HEK293 (cell line): ENCODE measurements at regions not wholly inside any gene's neighbourhood (a gene's known extent, or its start where the extent isn't known, plus 50 kb on each side); places are given as distances from the start of the nearest gene placed in this dataset.

Experiments used
- CTCF ChIA-PET: fragments of 350-600 bp; formaldehyde crosslinking; extraction: SDS; loops from one replicate; lab custom pipeline; 2021; ENCODE audit warnings: antibody characterized with exemption; lab: Yijun Ruan, JAX
- POLR2A ChIA-PET: fragments of 300-600 bp; formaldehyde crosslinking; extraction: SDS; loops from one replicate; lab custom pipeline; 2020; ENCODE audit warnings: antibody characterized with exemption, inconsistent platforms; lab: Yijun Ruan, JAX
- H3K27ac ChIP-seq: fragments of 200-500 bp; sonication (Bioruptor generic); 2 replicates; pipeline ENCODE4 v1.5.1; 2014; ENCODE audit warnings: low read depth, low read length, control low read depth, inconsistent platforms; ENCODE audit errors: extremely low read depth
- H3K36me3 ChIP-seq, 2 experiments: fragments of 200-500 bp in 1 of 2; sonication (Bioruptor generic) in 1 of 2; 1 replicate in 1 of 2; 2 replicates in 1 of 2; pipeline ENCODE4 v1.5.1; 2014 to 2017; ENCODE audit warnings: inconsistent platforms in 2 of 2, low read length in 2 of 2; ENCODE audit not compliant: control insufficient read depth in 2 of 2, insufficient read depth in 1 of 2
- H3K4me1 ChIP-seq: fragments of 200-500 bp; sonication (Bioruptor generic); 2 replicates; pipeline ENCODE4 v1.5.1; 2014; ENCODE audit warnings: mild to moderate bottlenecking, low read length, inconsistent platforms; ENCODE audit not compliant: control insufficient read depth, insufficient read depth
- H3K4me3 ChIP-seq: 2 replicates; pipeline ENCODE4 v1.5.1; 2011; ENCODE audit warnings: low read depth, mild to moderate bottlenecking, control low read depth, low read length, moderate library complexity
- H3K9me3 ChIP-seq: fragments of 200-500 bp; sonication (Bioruptor generic); 2 replicates; pipeline ENCODE4 v1.5.1; 2014; ENCODE audit warnings: low read depth, low read length, inconsistent platforms; ENCODE audit not compliant: control insufficient read depth, insufficient read depth
- GFI1B ChIP-seq: fragments of 450-650 bp; formaldehyde crosslinking; IDR thresholded peaks from 2 replicates; pipeline ENCODE4 v1.5.1; 2016; ENCODE audit warnings: missing biosample characterization, missing genetic modification characterization
- KLF10 ChIP-seq: fragments of 450-650 bp; IDR thresholded peaks from 2 replicates; pipeline ENCODE4 v1.5.1; 2018; ENCODE audit warnings: missing biosample characterization, mild to moderate bottlenecking, missing genetic modification characterization
- PRDM4 ChIP-seq: fragments of 450-650 bp; formaldehyde crosslinking; IDR thresholded peaks from 2 replicates; pipeline ENCODE4 v1.5.1; 2017; ENCODE audit warnings: missing biosample characterization, missing genetic modification characterization
- REST ChIP-seq: fragments of 450-650 bp; formaldehyde crosslinking; IDR thresholded peaks from 2 replicates; pipeline ENCODE4 v1.5.1; 2016; ENCODE audit warnings: missing biosample characterization, missing genetic modification characterization
- ZBTB48 ChIP-seq: fragments of 450-650 bp; formaldehyde crosslinking; IDR thresholded peaks from 2 replicates; pipeline ENCODE4 v1.5.1; 2016; ENCODE audit warnings: missing biosample characterization, missing genetic modification characterization
- ZBTB8A ChIP-seq: fragments of 450-650 bp; formaldehyde crosslinking; IDR thresholded peaks from 2 replicates; pipeline ENCODE4 v1.5.1; 2016; ENCODE audit warnings: missing biosample characterization, missing genetic modification characterization
- ZNF146 ChIP-seq: fragments of 450-650 bp; formaldehyde crosslinking; IDR thresholded peaks from 2 replicates; pipeline ENCODE4 v1.5.1; 2016; ENCODE audit warnings: missing biosample characterization, missing genetic modification characterization
- ZNF19 ChIP-seq: fragments of 450-650 bp; formaldehyde crosslinking; IDR thresholded peaks from 2 replicates; pipeline ENCODE4; 2016; ENCODE audit warnings: missing biosample characterization, missing genetic modification characterization, low read depth
- ZNF311 ChIP-seq: fragments of 450-650 bp; formaldehyde crosslinking; IDR thresholded peaks from 2 replicates; pipeline ENCODE4 v1.5.1; 2017; ENCODE audit warnings: missing biosample characterization, missing genetic modification characterization, borderline replicate concordance
- ZNF514 ChIP-seq: fragments of 450-650 bp; formaldehyde crosslinking; IDR thresholded peaks from 2 replicates; pipeline ENCODE4 v1.5.1; 2016; ENCODE audit warnings: missing biosample characterization, missing genetic modification characterization
- ZNF624 ChIP-seq: fragments of 450-650 bp; formaldehyde crosslinking; IDR thresholded peaks from 2 replicates; pipeline ENCODE4 v1.5.1; 2017; ENCODE audit warnings: missing biosample characterization, missing genetic modification characterization
- TF ChIP-seq, protein P1 (sequence below): fragments of 450-650 bp; formaldehyde crosslinking; IDR thresholded peaks from 2 replicates; pipeline ENCODE4 v1.5.1; 2016; ENCODE audit warnings: missing biosample characterization, missing genetic modification characterization
- TF ChIP-seq, protein P2 (sequence below): fragments of 450-650 bp; formaldehyde crosslinking; IDR thresholded peaks from 2 replicates; pipeline ENCODE4 v1.5.1; 2016; ENCODE audit warnings: missing biosample characterization, missing genetic modification characterization, borderline replicate concordance

GRCh38 chr5:174801798-174802197, 77.4 kb downstream of the MSX2 start:
- no peaks in the 10 kb centered on the region for H3K36me3 ChIP-seq
- CTCF ChIA-PET = interaction anchor here (0.6 kb wide), 1 partner anchor 8 kb away, joined by 4 read pairs; no protein-coding TSS in a partner anchor
- TF ChIP-seq GFI1B (tag by site-specific recombination) (no peak), ZNF146 (tag by site-specific recombination) (no peak), ZNF624 (tag by site-specific recombination) (no peak), KLF10 (no peak), PRDM4 (no peak), ZBTB48 (tag by site-specific recombination) (no peak), ZNF514 (tag by site-specific recombination) (no peak), ZBTB8A (tag by site-specific recombination) (no peak), ZNF311 (no peak), REST (tag by site-specific recombination) (no peak), ZNF19 (tag by site-specific recombination) (no peak)
- TF ChIP-seq, protein P1, sequence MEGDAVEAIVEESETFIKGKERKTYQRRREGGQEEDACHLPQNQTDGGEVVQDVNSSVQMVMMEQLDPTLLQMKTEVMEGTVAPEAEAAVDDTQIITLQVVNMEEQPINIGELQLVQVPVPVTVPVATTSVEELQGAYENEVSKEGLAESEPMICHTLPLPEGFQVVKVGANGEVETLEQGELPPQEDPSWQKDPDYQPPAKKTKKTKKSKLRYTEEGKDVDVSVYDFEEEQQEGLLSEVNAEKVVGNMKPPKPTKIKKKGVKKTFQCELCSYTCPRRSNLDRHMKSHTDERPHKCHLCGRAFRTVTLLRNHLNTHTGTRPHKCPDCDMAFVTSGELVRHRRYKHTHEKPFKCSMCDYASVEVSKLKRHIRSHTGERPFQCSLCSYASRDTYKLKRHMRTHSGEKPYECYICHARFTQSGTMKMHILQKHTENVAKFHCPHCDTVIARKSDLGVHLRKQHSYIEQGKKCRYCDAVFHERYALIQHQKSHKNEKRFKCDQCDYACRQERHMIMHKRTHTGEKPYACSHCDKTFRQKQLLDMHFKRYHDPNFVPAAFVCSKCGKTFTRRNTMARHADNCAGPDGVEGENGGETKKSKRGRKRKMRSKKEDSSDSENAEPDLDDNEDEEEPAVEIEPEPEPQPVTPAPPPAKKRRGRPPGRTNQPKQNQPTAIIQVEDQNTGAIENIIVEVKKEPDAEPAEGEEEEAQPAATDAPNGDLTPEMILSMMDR = no peak
- TF ChIP-seq, protein P2, sequence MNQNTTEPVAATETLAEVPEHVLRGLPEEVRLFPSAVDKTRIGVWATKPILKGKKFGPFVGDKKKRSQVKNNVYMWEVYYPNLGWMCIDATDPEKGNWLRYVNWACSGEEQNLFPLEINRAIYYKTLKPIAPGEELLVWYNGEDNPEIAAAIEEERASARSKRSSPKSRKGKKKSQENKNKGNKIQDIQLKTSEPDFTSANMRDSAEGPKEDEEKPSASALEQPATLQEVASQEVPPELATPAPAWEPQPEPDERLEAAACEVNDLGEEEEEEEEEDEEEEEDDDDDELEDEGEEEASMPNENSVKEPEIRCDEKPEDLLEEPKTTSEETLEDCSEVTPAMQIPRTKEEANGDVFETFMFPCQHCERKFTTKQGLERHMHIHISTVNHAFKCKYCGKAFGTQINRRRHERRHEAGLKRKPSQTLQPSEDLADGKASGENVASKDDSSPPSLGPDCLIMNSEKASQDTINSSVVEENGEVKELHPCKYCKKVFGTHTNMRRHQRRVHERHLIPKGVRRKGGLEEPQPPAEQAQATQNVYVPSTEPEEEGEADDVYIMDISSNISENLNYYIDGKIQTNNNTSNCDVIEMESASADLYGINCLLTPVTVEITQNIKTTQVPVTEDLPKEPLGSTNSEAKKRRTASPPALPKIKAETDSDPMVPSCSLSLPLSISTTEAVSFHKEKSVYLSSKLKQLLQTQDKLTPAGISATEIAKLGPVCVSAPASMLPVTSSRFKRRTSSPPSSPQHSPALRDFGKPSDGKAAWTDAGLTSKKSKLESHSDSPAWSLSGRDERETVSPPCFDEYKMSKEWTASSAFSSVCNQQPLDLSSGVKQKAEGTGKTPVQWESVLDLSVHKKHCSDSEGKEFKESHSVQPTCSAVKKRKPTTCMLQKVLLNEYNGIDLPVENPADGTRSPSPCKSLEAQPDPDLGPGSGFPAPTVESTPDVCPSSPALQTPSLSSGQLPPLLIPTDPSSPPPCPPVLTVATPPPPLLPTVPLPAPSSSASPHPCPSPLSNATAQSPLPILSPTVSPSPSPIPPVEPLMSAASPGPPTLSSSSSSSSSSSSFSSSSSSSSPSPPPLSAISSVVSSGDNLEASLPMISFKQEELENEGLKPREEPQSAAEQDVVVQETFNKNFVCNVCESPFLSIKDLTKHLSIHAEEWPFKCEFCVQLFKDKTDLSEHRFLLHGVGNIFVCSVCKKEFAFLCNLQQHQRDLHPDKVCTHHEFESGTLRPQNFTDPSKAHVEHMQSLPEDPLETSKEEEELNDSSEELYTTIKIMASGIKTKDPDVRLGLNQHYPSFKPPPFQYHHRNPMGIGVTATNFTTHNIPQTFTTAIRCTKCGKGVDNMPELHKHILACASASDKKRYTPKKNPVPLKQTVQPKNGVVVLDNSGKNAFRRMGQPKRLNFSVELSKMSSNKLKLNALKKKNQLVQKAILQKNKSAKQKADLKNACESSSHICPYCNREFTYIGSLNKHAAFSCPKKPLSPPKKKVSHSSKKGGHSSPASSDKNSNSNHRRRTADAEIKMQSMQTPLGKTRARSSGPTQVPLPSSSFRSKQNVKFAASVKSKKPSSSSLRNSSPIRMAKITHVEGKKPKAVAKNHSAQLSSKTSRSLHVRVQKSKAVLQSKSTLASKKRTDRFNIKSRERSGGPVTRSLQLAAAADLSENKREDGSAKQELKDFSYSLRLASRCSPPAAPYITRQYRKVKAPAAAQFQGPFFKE (tag by site-specific recombination) = no peak
- TF ChIP-seq, all 188 proteins: peak for 0
- POLR2A ChIA-PET = no interaction called here
- no peak overlapping the region for H3K4me3 ChIP-seq
- H3K27ac ChIP-seq = no peak overlapping the region
- no peaks in the 10 kb centered on the region for H3K9me3 ChIP-seq
- no peaks in the 10 kb centered on the region for H3K4me1 ChIP-seq
